ES-I3 (cell line): ENCODE measurements at regions not wholly inside any gene's neighbourhood (a gene's known extent, or its start where the extent isn't known, plus 50 kb on each side); places are given as distances from the start of the nearest gene placed in this dataset.

Source experiments
- H3K36me3 ChIP-seq: 2 replicates; pipeline ENCODE4 v1.6.1; 2013; ENCODE audit warnings: mild to moderate bottlenecking, low read length, control low read depth, moderate library complexity; ENCODE audit not compliant: insufficient read depth
- H3K4me1 ChIP-seq: 2 replicates; pipeline ENCODE4 v1.6.1; 2013; ENCODE audit warnings: mild to moderate bottlenecking, control low read depth, low read length; ENCODE audit not compliant: insufficient read depth
- H3K9ac ChIP-seq: 2 replicates; pipeline ENCODE4 v1.6.1; 2013; ENCODE audit warnings: low read depth, mild to moderate bottlenecking, low read length, moderate library complexity
- H3K9me3 ChIP-seq: 2 replicates; pipeline ENCODE4 v1.6.1; 2013; ENCODE audit warnings: mild to moderate bottlenecking, low read length, moderate library complexity; ENCODE audit not compliant: control insufficient read depth, insufficient read depth

GRCh38 chr16:54447576-54448440, 161.2 kb upstream of the IRX3 start:
- Histone ChIP-seq H3K9ac (no peak overlapping the region), H3K36me3 (no peaks in the 10 kb centered on the region), H3K4me1 (peaks cover 6% of the 10 kb centered on the region; the same call in 1 of the 2 replicates), H3K9me3 (peaks cover 3% of the 10 kb centered on the region; the same call in 1 of the 2 replicates)

- Histone ChIP-seq H3K36me3 (no peaks in the 10 kb centered on the region), H3K4me1 (peaks cover 6% of the 10 kb centered on the region; the same call in 1 of the 2 replicates), H3K9me3 (peaks cover 3% of the 10 kb centered on the region; the same call in 1 of the 2 replicates), H3K9ac (no peak overlapping the region)
Observed at GRCh38 chr16:54446639-54447038, 160.1 kb upstream of the IRX3 start.

GRCh38 chr16:54444851-54445458, 158.4 kb upstream of the IRX3 start:
- H3K4me1 ChIP-seq, result peaks cover 6% of the 10 kb centered on the region; the same call in 1 of the 2 replicates
- peaks cover 3% of the 10 kb centered on the region; the same call in 1 of the 2 replicates for H3K9me3 ChIP-seq
- H3K9ac ChIP-seq, result no peak overlapping the region
- no peaks in the 10 kb centered on the region for H3K36me3 ChIP-seq

GRCh38 chr16:54443839-54444238, 157.3 kb upstream of the IRX3 start:
- no peaks in the 10 kb centered on the region for H3K36me3 ChIP-seq
- no peak overlapping the region for H3K9ac ChIP-seq
- H3K4me1 ChIP-seq, result peaks cover 6% of the 10 kb centered on the region; the same call in 1 of the 2 replicates
- peaks cover 3% of the 10 kb centered on the region; the same call in 1 of the 2 replicates for H3K9me3 ChIP-seq

- Histone ChIP-seq H3K36me3 (no peaks in the 10 kb centered on the region), H3K9me3 (peaks cover 3% of the 10 kb centered on the region; the same call in 1 of the 2 replicates), H3K4me1 (peaks cover 5% of the 10 kb centered on the region; the same call in 1 of the 2 replicates), H3K9ac (no peak overlapping the region)
Observed at GRCh38 chr16:54443352-54443751, 156.8 kb upstream of the IRX3 start.

- Histone ChIP-seq H3K4me1 (peaks cover under 1% of the 10 kb centered on the region; the same call in 1 of the 2 replicates), H3K9me3 (peaks cover 3% of the 10 kb centered on the region; the same call in 1 of the 2 replicates), H3K36me3 (no peaks in the 10 kb centered on the region), H3K9ac (no peak overlapping the region)
Observed at GRCh38 chr16:54442864-54443263, 156.3 kb upstream of the IRX3 start.

- Histone ChIP-seq H3K9ac (no peak overlapping the region), H3K36me3 (no peaks in the 10 kb centered on the region), H3K9me3 (peaks cover 2% of the 10 kb centered on the region; the same call in 1 of the 2 replicates), H3K4me1 (no peaks in the 10 kb centered on the region)
Observed at GRCh38 chr16:54438469-54438868, 151.9 kb upstream of the IRX3 start.

- H3K9me3 ChIP-seq, result no peaks in the 10 kb centered on the region
- H3K9ac ChIP-seq, result no peak overlapping the region
- H3K36me3 ChIP-seq, result no peaks in the 10 kb centered on the region
- H3K4me1 ChIP-seq, result no peaks in the 10 kb centered on the region
Observed at GRCh38 chr16:54437921-54438320, 151.3 kb upstream of the IRX3 start.

- Histone ChIP-seq H3K36me3 (no peaks in the 10 kb centered on the region), H3K9ac (no peak overlapping the region), H3K4me1 (no peaks in the 10 kb centered on the region), H3K9me3 (no peaks in the 10 kb centered on the region)
Observed at GRCh38 chr16:54437401-54437800, 150.8 kb upstream of the IRX3 start.

GRCh38 chr16:54436346-54436745, 149.8 kb upstream of the IRX3 start:
- Histone ChIP-seq H3K4me1 (no peaks in the 10 kb centered on the region), H3K36me3 (no peaks in the 10 kb centered on the region), H3K9ac (no peak overlapping the region), H3K9me3 (no peaks in the 10 kb centered on the region)

GRCh38 chr16:54434859-54435258, 148.3 kb upstream of the IRX3 start:
- Histone ChIP-seq H3K4me1 (peaks cover 8% of the 10 kb centered on the region; the same call in 1 of the 2 replicates), H3K9ac (no peak overlapping the region), H3K9me3 (no peaks in the 10 kb centered on the region), H3K36me3 (no peaks in the 10 kb centered on the region)

GRCh38 chr16:54432897-54433229, 146.3 kb upstream of the IRX3 start:
- Histone ChIP-seq H3K4me1 (peaks cover 8% of the 10 kb centered on the region; the same call in 1 of the 2 replicates), H3K36me3 (no peaks in the 10 kb centered on the region), H3K9me3 (no peaks in the 10 kb centered on the region), H3K9ac (no peak overlapping the region)

GRCh38 chr16:54431997-54432896, 145.7 kb upstream of the IRX3 start:
- Histone ChIP-seq H3K9ac (no peak overlapping the region), H3K36me3 (no peaks in the 10 kb centered on the region), H3K9me3 (no peaks in the 10 kb centered on the region), H3K4me1 (peaks cover 8% of the 10 kb centered on the region; the same call in 1 of the 2 replicates)
